SU-DHL-6 (cell line): ENCODE measurements at regions not wholly inside any gene's neighbourhood (a gene's known extent, or its start where the extent isn't known, plus 50 kb on each side); places are given as distances from the start of the nearest gene placed in this dataset.

ENCODE experiments used
- EZH2phosphoT487 ChIP-seq: fragments of 200-600 bp; sonication (generic), shearing (Covaris generic); conservative IDR thresholded peaks from 2 replicates; pipeline ENCODE4 v1.6.1; 2018; ENCODE audit warnings: mild to moderate bottlenecking, antibody characterized with exemption, low read length, moderate library complexity, mixed read lengths
- TF ChIP-seq, protein P1 (sequence below): fragments of 200-600 bp; sonication (generic); IDR thresholded peaks from one replicate; pipeline ENCODE4 v1.5.1; 2017; ENCODE audit warnings: antibody characterized with exemption, mild to moderate bottlenecking, low read length, moderate library complexity; ENCODE audit not compliant: insufficient read depth, poor library complexity, severe bottlenecking

DNA sequence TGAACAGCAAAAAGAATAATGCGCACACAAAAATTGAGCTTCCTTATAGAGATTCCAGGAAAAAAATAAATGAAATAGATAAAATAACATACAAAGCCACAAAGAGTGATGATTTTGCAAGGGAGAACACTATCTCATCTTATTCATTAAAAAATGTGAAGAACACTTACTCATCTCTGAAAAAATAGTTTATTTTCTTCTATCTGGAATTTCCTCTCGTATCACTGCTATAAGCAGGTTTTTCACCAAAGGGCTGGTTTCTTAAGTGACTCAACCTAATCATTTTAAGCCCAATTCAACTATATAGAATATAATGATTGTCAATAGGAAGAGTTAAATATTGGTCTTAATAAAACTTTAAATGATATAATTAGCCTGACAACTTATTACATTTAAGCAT lies 504.9 kb downstream of the NR2F1-AS1 start:
- TF ChIP-seq, protein P1, sequence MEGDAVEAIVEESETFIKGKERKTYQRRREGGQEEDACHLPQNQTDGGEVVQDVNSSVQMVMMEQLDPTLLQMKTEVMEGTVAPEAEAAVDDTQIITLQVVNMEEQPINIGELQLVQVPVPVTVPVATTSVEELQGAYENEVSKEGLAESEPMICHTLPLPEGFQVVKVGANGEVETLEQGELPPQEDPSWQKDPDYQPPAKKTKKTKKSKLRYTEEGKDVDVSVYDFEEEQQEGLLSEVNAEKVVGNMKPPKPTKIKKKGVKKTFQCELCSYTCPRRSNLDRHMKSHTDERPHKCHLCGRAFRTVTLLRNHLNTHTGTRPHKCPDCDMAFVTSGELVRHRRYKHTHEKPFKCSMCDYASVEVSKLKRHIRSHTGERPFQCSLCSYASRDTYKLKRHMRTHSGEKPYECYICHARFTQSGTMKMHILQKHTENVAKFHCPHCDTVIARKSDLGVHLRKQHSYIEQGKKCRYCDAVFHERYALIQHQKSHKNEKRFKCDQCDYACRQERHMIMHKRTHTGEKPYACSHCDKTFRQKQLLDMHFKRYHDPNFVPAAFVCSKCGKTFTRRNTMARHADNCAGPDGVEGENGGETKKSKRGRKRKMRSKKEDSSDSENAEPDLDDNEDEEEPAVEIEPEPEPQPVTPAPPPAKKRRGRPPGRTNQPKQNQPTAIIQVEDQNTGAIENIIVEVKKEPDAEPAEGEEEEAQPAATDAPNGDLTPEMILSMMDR: no peak
- TF ChIP-seq EZH2phosphoT487: no peak
